NCI-H187 (cell line): ENCODE measurements at regions not wholly inside any gene's neighbourhood (a gene's known extent, or its start where the extent isn't known, plus 50 kb on each side); places are given as distances from the start of the nearest gene placed in this dataset.

ENCODE experiments used
- DNase-seq, 2 experiments: peaks; one replicate each; lab custom pipeline; 2025; lab: John Stamatoyannopoulos, UW

DNA sequence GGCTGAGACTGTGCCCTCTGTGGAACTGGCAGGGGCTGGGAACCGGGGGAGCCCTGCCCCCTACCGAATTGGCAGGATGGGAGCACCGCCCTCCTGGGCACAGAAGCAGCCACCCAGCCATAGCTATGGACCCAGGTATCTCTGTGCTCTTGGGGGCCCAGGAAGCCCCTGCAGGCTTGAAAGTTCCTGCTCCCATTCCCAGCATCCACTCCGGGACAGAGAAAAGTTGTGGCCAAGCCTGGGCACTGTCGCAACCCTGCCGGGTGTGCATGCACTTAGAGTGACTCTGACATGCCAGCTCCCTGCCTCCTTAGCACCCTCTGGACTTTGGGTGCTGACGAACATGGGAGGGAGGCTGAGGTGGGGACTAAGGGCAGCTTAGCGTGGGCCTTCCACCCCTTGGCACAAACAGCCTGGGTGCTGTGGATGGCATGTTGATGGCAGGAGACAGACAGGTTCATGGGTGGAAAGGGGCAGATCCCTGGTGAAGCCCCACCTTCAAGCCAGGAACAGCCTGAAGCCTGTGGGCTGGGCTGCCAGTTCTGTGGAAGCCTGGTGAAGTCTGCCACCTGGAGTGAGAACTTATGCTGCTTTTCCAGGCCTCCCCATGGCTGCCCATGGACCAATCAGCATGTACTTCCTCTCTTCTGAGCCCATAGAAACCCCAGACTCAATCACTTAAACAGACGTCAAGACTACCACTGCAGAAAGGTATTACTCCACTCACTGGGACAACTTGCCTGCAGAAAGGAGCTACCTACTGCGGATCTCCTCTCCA is 279.0 kb downstream of the ATXN7L3B start:
- DNase-seq, result no peak

DNA sequence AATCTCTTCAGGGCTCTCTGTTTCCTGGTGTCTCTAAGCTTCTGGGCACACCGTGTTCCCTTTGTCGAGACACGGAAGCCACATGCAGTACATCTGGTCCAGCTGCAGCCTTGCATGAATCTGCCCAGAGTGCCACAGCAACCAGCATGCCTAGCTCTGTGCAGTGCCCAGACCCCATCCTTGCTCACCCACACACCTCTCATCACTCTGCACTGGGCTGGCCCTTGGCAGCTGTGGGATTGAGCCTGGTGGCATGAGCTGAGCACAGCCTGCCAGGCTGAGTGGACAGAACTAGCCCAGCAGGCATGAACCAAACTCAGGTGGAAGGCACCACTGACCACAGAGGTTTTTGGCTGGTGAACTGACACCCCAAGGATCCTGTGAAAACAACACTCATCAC is 279.9 kb downstream of the ATXN7L3B start:
- DNase-seq, result no peak

DNA sequence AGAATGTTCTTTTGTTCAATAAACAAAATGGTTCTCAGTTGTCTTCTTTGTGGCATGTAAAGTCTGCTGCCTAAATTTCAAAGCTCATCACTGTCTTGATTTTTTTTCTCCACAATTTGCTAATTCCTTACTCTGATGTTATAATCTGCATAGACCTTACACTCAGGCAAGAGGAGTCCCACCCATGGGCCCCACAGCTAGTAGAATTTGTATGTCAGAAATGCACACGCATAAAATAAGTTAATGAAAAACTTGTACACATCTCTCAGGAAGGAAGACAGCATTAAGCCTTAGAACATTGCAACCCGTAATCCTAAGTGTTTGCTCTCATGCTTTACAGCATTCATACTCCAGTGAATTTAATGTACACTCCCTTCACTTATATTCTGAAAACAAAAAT is 280.8 kb downstream of the ATXN7L3B start:
- DNase-seq, result no peak

DNA sequence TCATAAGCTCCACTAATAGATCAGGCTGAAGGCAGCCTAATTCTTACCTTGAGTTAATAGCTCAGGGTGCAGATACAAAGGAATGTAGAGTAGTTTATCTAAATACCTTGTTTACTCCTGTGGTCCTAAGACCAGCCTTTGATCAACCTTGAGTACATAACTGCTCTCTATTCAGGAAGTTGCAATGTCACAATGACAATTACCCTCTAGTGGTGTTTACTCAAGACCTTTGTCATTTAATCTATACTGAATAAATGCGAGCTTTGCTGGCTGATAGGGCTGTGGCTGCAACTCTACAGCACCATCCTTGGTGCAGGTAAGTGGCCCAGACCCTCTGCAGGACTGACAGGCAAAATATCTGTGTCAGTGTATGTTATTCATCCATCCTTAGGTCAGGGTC is 282.7 kb downstream of the ATXN7L3B start:
- no peak for DNase-seq

DNA sequence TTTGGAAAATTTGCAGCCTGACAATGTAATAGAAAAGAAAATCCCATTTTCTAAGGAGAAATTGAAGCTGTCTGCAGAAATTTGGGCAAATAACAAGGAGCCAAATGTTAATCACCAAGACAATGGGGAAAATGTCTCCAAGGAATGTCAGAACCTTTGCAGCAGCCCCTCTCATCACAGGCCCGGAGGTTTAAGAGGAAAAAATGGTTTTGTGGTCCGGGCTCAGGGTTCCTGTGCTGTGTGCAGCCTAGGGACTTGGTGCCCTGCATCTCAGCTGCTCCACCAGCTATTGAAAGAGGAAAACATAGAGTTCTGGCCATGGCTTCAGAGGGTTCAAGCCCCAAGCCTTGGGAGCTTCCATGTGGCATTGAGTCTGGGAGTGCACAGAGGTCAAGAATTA is 298.9 kb downstream of the ATXN7L3B start:
- DNase-seq, result no peak

DNA sequence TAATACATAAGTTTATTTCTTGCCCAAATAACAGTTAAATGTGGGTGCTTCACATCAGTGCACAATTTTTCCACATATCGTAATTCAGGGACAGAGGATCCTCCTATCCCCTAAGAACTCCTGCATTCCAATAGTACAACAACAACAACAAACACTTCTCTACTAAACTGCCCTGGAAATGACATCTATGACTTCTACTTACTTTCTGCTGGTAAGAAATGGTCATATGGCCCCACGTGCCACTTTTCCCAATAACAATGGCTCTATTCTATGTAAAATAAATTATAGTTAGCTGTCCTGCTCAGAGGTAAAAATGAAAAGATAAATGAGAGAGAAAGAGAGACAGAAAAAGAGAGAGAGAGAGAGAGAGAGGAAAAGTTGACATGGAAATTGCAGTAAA is 308.5 kb downstream of the ATXN7L3B start:
- DNase-seq, result no peak

DNA sequence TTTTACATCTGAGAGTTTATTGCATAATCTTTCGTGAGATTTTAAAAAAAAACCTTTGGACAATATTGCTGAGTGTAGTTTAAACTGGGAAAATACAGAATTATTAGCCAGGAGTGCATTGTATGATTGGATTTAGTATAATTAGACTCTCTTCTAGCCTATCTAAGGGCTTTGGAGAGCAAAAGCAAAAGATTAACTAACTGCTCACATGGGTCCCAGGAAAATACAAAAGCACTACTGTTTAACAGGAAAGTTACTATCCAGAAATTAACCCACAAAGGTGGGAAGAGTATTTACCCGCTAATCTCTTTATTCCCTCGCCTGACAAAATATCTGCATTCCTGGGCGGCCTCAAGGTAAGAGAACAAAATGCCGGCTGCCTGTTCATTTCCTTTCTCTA is 309.5 kb downstream of the ATXN7L3B start:
- DNase-seq, result no peak

DNA sequence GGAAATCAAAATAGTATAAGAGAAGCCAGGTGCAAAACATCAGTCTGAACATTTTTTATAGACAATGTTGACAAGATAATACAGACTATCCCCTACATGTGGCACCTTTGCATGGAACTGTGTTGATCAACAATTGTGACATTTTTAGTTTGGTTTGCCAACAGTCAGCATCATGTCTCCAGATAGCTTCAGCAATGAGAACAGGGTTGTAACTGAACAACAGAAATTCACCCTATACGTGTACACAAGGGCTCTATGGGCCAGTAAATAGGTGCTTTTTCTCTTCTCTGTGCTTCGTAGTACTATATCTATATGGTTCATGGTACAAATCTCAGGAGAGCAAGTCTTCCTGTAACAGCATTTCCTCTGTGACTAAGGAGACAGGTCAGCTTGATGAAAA is 310.4 kb downstream of the ATXN7L3B start:
- DNase-seq, result no peak

DNA sequence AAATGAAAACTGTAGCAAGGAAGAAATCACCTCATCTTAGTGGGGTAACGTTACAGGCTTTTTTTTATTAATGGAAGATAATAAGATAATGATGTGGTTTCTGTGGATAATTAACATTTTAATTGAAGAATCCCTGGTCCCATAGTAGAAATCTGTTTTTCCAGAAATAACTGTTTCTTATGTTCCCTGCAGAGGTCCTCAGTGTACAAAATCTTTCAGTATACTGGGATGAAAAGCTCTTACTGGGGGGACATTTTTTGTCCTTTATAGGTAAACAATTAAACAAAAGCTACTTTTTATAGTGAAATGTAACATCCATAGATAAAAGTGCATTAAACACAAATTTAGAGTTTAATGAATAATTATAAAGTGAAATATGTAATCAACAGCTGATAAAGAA is 312.2 kb downstream of the ATXN7L3B start:
- no peak for DNase-seq

DNA sequence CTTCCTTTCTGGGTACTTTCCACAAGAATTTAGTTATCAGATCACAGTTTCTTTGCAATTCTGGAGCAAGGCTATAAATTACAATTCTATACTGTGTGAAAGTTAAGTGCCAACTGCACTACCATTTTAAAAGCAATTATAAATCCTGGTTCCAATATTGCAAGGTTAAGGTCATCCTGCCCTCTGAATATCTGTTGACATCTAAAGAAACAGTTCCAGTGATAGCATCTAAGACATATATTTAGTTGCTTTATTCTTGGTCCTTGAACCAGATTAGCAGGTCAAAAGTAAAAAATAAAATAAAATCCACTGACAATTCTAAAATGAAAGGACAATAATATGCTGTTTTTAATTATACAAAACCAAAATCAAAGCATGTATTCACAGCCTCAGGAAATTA is 334.2 kb downstream of the ATXN7L3B start:
- no peak for DNase-seq

DNA sequence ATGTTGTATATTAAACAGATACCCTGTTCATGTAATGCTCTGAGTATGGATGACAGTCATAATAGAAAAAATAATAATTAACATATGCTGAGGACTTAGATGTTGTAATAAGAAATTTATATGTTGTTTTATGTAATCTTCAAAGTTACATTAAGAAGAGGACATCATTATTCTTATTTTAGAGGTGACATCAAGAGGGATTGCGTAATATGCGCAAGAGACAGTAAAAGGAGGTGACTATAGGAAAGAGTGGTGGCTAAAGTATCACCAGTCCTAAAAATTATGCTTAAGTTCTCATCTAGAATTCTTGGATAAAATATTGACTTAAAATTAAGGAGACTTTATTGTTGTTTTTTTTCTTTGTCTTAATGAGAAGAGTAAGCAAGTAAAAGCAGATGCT is 323.9 kb downstream of the KCNC2 start:
- DNase-seq, result no peak

DNA sequence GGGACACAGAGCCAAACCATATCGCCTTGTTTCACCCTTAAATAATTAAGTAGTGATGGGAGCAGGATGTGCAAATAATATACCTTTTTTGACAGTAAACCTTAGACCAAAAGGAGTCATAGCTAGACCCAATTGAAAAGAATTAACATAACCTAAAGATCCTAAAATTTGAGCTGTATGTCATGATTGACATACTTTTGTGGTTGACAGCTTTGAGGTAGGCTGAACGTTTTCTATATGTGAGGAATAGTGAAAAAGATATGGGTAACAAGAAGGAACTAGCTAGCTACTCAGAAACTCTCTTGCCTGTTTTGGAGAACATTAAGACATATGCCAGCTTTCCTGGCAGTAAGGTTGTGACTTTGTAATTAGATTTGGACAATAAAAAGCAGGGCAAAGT is 320.6 kb downstream of the KCNC2 start:
- no peak for DNase-seq

DNA sequence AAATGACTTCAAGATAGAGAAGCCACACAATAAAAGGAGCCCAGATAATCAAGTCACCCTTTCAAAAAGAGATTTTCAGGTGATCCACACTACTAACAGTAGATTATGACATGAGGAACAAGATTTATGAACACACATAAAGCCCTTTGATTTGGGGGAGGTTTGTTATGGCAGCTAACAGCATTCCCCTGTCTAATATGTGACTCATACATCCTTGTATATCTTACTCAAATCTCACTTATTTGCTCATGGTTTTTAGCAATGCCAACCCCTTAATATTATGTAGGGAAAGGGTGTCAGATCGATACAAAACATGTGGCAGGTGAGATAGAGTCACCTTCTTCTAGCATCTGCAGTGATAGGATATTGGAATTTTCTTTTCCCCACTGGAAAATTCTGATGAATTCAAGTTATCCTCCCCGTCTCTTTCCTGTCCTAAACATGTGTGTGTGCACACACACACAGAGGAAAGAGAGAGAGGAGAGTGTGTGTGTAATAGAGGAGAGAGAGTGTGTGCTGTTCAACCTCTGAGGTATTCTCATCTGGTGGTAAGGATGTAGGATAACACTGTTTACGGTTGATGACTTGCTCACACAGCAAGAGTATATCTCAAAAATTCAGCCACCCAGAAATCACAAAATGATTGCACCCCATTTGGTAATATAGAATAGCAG is 319.9 kb downstream of the KCNC2 start:
- no peak for DNase-seq

DNA sequence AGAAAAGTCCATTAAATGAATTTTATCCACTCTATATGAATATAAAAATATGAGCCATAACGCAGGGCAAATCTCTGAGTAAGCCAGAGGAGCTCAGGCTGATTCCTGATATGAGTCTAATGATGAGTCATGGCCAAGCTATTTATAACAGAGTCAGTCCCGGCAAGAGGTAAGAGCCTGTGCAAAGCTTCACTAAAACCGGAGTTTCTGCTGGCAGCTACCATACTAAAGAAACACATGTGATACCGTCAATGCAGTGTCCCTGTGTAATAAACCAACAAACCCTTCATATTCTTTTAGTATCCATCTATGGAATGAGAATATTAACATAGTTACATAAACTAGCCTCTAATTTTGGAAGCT is 319.4 kb downstream of the KCNC2 start:
- DNase-seq, result no peak

DNA sequence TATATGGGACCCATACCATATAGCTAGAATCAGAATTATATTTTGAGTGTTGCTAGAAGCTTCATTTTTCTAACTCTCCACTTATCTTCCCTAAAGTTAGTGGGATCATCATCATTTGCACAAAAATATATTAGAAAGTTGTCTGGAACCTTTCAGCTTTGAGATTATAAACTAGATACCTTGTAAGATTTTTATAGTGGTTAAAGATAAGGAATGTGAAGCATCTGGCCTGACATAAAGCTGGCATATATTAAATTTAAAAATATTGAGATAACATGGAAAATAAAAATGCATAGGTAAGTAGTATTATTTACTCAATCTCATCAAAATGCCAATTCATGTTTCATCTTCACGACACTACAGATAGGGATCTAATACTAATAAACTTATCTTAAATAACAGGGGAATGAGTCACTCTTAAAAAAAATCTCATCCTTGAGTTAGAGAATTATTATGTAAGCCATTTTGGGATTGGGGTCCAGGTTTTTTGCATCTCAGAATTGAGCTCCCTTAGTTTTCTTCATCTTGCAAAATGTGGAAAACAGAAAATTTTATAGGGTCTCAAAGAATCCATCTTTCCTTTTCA is 318.5 kb downstream of the KCNC2 start:
- no peak for DNase-seq

DNA sequence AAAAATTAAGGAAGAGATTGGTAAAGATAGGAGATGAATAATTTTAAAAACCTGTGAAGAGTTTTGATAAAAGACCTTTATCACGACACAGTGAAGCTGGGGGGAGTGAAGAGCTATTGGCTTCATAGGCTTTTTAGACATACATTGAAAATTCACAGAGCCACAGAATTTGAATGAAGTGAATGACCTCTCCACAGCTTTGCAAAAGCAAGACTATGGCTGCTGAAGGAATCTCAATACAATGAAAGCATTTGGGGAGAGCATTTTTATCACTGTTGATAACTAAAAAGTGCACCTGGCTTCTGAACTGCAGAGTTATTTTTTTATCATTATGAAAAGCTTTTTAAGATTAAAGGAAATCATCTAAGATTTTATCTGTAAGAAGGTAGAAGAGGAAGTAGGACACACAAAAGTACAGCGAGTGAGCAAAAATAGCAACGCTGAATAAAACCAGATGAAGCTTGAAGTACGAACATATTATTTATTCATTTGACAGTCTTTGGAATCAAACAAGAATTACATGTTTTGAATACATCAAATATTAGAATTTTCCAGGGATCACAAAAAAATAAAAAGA is 317.5 kb downstream of the KCNC2 start:
- no peak for DNase-seq

DNA sequence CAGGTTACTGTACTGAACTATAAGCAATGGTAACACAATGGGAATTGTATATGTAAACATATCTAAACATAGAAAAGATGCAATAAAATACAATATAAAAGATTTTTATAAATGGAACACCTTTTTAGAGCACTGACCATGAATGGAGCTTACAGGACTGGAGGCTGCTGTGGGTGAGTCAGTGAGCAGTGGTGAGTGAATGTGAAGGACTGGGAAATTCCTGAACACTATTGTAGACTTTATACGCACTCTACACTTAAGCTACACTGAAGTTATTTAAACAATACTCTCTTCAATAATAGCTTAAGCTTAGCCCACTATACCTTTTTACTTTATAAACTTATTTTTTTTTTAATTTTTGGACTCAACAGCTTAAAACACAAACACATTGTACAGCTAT is 313.5 kb downstream of the KCNC2 start:
- DNase-seq, result no peak

DNA sequence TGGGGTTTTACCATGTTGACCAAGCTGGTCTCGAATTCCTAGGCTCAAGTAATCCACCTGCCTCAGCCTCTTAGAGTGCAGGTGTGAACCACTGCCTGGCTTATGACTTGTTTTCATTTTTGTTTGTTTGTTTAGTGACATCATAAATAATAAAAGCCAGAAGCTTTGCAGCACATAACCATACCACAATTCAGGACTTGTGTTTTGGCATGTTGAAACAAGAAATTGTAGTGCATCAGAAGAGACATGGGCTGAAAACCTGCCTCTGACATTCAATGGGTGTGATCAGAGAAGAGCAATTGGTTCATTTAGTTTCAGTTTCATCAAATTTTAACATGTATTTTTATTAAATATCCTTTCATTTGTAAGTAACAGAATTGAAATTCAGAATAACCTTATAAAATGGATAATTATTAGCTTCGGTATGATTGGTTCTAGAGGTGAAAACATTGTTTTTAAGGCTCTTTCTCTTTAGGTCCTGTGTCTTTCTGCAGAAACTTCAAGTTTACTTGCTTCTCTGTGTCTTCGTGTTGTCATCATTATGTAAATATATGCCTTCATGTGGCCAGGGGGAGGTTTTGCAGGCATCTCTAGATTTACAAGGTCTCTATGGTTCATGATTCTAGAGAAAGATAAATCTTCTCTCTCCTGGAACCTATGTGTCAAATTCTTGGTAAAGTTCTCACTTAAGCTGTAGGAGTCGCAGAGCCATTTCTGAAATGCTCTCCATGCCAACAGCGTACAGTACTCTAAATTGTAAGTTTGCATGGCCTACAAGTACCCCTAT is 312.0 kb downstream of the KCNC2 start:
- DNase-seq, result no peak

DNA sequence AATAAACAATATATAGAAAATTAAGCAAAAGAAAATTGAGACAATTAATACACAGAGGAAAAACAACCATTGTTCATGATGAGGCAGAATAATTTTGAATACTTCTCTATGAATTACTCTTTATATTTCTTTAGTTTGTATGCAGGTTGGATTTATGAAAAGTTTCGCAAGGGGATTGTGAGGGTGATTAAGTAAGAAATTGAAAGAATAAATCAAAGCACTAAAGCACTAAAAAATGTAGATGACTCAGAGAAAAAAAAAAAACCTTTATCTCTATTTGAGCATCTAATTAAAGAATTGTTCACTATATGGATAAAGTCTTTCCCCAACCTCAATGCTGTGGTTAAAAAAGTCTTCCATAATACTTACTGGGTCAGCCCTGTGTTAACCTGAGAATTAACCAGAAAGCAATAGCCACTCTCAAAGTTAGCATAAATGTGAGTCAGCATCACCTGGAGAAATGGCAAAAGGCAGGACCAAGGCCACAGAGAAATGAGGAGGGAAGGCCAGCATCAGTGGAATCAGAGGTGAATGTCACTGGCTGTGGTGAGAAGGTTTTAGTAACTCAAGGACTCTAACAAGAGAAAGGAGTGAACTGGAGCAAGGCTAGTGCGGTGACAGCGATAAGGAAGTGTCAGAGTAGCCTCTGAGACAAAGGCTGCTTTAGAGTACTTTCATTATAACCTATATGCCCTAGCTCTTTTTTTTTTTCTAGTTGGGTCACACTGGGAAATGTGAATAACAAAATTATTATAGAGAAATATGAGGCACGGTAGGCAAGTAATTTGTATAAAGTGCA is 310.4 kb downstream of the KCNC2 start:
- no peak for DNase-seq

DNA sequence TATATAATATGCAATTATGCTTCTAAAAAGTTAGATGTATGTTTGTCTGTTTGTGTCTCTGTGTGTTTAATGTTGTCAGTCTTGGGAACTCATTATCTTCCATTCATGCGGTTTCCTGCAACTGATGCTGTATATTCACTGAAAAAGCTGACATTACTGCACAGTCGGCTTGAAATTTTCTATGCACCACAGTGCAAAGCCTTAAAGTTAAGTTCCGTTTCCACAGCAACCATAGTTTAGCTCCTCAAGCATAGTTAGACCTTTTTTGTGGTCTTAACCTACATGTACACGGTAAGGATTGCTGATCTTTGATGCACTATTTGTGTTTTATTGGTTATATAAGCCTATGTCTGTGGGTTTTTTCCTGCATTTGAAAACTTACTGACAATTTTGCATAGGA is 309.4 kb downstream of the KCNC2 start:
- no peak for DNase-seq

DNA sequence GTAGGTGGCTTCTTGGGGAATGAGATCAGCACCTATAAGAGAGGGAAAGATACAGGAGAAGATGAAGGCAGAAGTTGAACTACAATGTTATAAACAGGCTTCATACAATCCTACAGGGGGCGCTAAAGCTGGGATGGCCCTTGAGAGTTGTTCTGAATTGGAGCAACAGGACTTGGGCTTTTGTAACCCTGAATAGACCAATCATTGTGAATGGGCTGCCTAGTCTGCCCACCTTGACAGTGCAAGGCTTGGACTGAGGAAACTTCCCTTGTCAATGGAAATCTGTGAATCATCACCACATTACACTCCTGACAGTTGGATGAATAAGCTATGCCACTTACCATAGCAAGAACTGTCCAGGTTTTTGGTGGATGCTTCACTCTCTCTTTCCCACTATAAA is 306.1 kb downstream of the KCNC2 start:
- no peak for DNase-seq

DNA sequence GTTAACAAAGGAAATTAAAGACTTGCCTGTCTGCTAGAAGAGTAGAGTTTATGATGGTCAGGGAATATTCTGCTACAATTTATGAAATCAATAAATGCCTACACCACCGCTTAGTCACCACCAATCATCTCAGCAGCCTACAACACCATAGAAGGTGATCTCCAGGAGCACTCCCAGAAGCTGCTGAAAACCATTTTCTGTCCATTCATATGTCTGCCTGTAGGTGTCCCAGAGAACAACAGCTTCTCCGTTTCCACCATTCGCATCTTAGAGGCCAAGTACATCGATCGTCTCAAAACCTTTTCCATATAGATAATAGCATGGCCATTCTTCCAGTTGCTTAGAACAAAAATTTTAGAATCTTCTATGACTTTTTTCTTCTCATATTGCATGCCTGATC is 303.4 kb downstream of the KCNC2 start:
- no peak for DNase-seq
